Thyroid gland (tissue), 4 donors: ENCODE measurements at regions not wholly inside any gene's neighbourhood (a gene's known extent, or its start where the extent isn't known, plus 50 kb on each side); places are given as distances from the start of the nearest gene placed in this dataset.

ENCODE experiments used
- CTCF ChIP-seq, 6 experiments: fragments of 200-600 bp in 3 of 6; fragments of 450-650 bp in 3 of 6; sonication (generic) in 3 of 6; IDR thresholded peaks; one replicate each; pipeline ENCODE4 v1.5.1; 2016 to 2019; ENCODE audit warnings: antibody characterized with exemption in 6 of 6, mild to moderate bottlenecking in 2 of 6, inconsistent platforms in 1 of 6, moderate library complexity in 1 of 6
- POLR2A ChIP-seq, 2 donors: fragments of 450-650 bp; IDR thresholded peaks; one replicate each; pipeline ENCODE4 v1.6.1; 2017; ENCODE audit warnings: antibody characterized with exemption in 2 of 2, mild to moderate bottlenecking in 2 of 2, moderate library complexity in 1 of 2

- no peak for TF ChIP-seq CTCF (IDR thresholded peaks at IDR 0.05)
- TF ChIP-seq POLR2A (IDR thresholded peaks at IDR 0.05) = no peak
Observed at GRCh38 chr12:67592228-67593011, 56.1 kb upstream of the DYRK2 start.
